ENCODE measurements at regions not wholly inside any gene's neighbourhood (a gene's known extent, or its start where the extent isn't known, plus 50 kb on each side); places are given as distances from the start of the nearest gene placed in this dataset.

- intact Hi-C loops (cut with DNase I), result no loop called here
- 97 to 100% (median 100%) methylated on average over 1 of the region's 1 CpG for WGBS, 3 donors
- Histone ChIP-seq H3K9me3 (peaks cover 8% of the 10 kb centered on the region), H3K4me3 (no peak overlapping the region), H3K36me3 (ENCODE audit: insufficient read depth in 1 of 2, low read depth in 1 of 2) (no peaks in the 10 kb centered on the region), H3K27me3 (ENCODE audit: insufficient read depth in 3 of 3, low read length in 2 of 3) (no peaks in the 10 kb centered on the region), H3K4me1 (no peaks in the 10 kb centered on the region), H3K27ac (no peak overlapping the region)
- DNase-seq (no peak), ATAC-seq (no peak)
- no peak for TF ChIP-seq CTCF (IDR thresholded peaks at IDR 0.05)
Observed at GRCh38 chr5:93285461-93285860, 295.6 kb downstream of the NR2F1-AS1 start.

GRCh38 chr5:93281980-93282772, 298.8 kb downstream of the NR2F1-AS1 start:
- Histone ChIP-seq H3K36me3 (ENCODE audit: insufficient read depth in 1 of 2, low read depth in 1 of 2) (no peaks in the 10 kb centered on the region), H3K4me3 (no peak overlapping the region), H3K9me3 (peaks cover 7% of the 10 kb centered on the region), H3K4me1 (no peaks in the 10 kb centered on the region), H3K27me3 (ENCODE audit: insufficient read depth in 3 of 3, low read length in 2 of 3) (no peaks in the 10 kb centered on the region), H3K27ac (no peak overlapping the region)
- TF ChIP-seq CTCF (IDR thresholded peaks at IDR 0.05), result no peak
- intact Hi-C loops (cut with DNase I), result no loop called here
- ATAC-seq (no peak), DNase-seq (no peak)
- 33 to 50% (median 33%) methylated on average over 4 of the region's 4 CpGs for WGBS, 3 donors

- WGBS, 3 donors, result 77 to 86% (median 83%) methylated on average over 3 of the region's 3 CpGs
- no peak for DNase-seq
- ATAC-seq, result no peak
- H3K36me3 ChIP-seq (ENCODE audit: insufficient read depth in 1 of 2, low read depth in 1 of 2), result no peaks in the 10 kb centered on the region
- H3K4me1 ChIP-seq, result no peaks in the 10 kb centered on the region
- H3K4me3 ChIP-seq, result no peak overlapping the region
- no peak for TF ChIP-seq CTCF (IDR thresholded peaks at IDR 0.05)
- H3K27ac ChIP-seq, result no peak overlapping the region
- no peaks in the 10 kb centered on the region for H3K9me3 ChIP-seq
- H3K27me3 ChIP-seq (ENCODE audit: insufficient read depth in 3 of 3, low read length in 2 of 3), result no peaks in the 10 kb centered on the region
- intact Hi-C loops (cut with DNase I), result no loop called here
Observed at GRCh38 chr5:93280518-93280917, 300.5 kb downstream of the NR2F1-AS1 start.

- Histone ChIP-seq H3K9me3 (no peaks in the 10 kb centered on the region), H3K4me3 (no peak overlapping the region), H3K27me3 (ENCODE audit: insufficient read depth in 3 of 3, low read length in 2 of 3) (no peaks in the 10 kb centered on the region), H3K4me1 (no peaks in the 10 kb centered on the region), H3K36me3 (ENCODE audit: insufficient read depth in 1 of 2, low read depth in 1 of 2) (no peaks in the 10 kb centered on the region), H3K27ac (no peak overlapping the region)
- 85 to 88% (median 85%) methylated on average over 3 of the region's 3 CpGs for WGBS, 3 donors
- ATAC-seq, result no peak
- TF ChIP-seq CTCF (IDR thresholded peaks at IDR 0.05), result no peak
- intact Hi-C loops (cut with DNase I), result no loop called here
- no peak for DNase-seq
Observed at GRCh38 chr5:93279296-93279963, 301.6 kb downstream of the NR2F1-AS1 start.
